ENCODE measurements at regions not wholly inside any gene's neighbourhood (a gene's known extent, or its start where the extent isn't known, plus 50 kb on each side); places are given as distances from the start of the nearest gene placed in this dataset.

GRCh38 chr2:224166654-224167053 is 127.6 kb upstream of the SERPINE2 start:
- Histone ChIP-seq H3K4me3 (no peak overlapping the region), H3K36me3 (no peaks in the 10 kb centered on the region), H3K27me3 (no peaks in the 10 kb centered on the region), H3K4me1 (no peaks in the 10 kb centered on the region), H2AFZ (replicated peaks) (no peak overlapping the region), H3F3A (ENCODE audit: low read depth) (no peaks in the 10 kb centered on the region), H3K4me2 (no peak overlapping the region), H3K79me2 (ENCODE audit: low read depth) (no peaks in the 10 kb centered on the region), H4K20me1 (ENCODE audit: low read depth) (no peaks in the 10 kb centered on the region), H3K9me3 (ENCODE audit: low read depth) (no peaks in the 10 kb centered on the region), H3K9ac (no peak overlapping the region), H3K27ac (no peak overlapping the region)
- no peak overlapping the region for H3K4me3 Mint-ChIP-seq
- no peak for DNase-seq (ENCODE audit: low spot score)
- H3K9me3 Mint-ChIP-seq: no peaks in the 10 kb centered on the region
- no peaks in the 10 kb centered on the region for H3K4me1 Mint-ChIP-seq
- H3K27me3 Mint-ChIP-seq (ENCODE audit: insufficient read depth, low read depth): peaks cover 6% of the 10 kb centered on the region
- no peaks in the 10 kb centered on the region for H3K36me3 Mint-ChIP-seq
- H3K27ac Mint-ChIP-seq: no peak overlapping the region
- TF ChIP-seq EZH2phosphoT487 (IDR thresholded peaks at IDR 0.05): no peak
- no peak for TF ChIP-seq EZH2 (IDR thresholded peaks at IDR 0.05)
- TF ChIP-seq, protein P1, sequence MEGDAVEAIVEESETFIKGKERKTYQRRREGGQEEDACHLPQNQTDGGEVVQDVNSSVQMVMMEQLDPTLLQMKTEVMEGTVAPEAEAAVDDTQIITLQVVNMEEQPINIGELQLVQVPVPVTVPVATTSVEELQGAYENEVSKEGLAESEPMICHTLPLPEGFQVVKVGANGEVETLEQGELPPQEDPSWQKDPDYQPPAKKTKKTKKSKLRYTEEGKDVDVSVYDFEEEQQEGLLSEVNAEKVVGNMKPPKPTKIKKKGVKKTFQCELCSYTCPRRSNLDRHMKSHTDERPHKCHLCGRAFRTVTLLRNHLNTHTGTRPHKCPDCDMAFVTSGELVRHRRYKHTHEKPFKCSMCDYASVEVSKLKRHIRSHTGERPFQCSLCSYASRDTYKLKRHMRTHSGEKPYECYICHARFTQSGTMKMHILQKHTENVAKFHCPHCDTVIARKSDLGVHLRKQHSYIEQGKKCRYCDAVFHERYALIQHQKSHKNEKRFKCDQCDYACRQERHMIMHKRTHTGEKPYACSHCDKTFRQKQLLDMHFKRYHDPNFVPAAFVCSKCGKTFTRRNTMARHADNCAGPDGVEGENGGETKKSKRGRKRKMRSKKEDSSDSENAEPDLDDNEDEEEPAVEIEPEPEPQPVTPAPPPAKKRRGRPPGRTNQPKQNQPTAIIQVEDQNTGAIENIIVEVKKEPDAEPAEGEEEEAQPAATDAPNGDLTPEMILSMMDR (IDR thresholded peaks at IDR 0.05): no peak

- no peaks in the 10 kb centered on the region for H3K4me1 Mint-ChIP-seq
- no peaks in the 10 kb centered on the region for H3K4me1 ChIP-seq
- H3K9me3 Mint-ChIP-seq: no peaks in the 10 kb centered on the region
- H4K20me1 ChIP-seq (ENCODE audit: low read depth): no peaks in the 10 kb centered on the region
- no peak overlapping the region for H3K4me2 ChIP-seq
- H3K79me2 ChIP-seq (ENCODE audit: low read depth): no peaks in the 10 kb centered on the region
- no peak overlapping the region for H2AFZ ChIP-seq (replicated peaks)
- H3K9me3 ChIP-seq (ENCODE audit: low read depth): no peaks in the 10 kb centered on the region
- no peaks in the 10 kb centered on the region for H3K36me3 Mint-ChIP-seq
- DNase-seq (ENCODE audit: low spot score): no peak
- no peak overlapping the region for H3K27ac ChIP-seq
- no peaks in the 10 kb centered on the region for H3K36me3 ChIP-seq
- H3K27ac Mint-ChIP-seq: no peak overlapping the region
- no peak overlapping the region for H3K9ac ChIP-seq
- H3K27me3 Mint-ChIP-seq (ENCODE audit: insufficient read depth, low read depth): peaks cover 6% of the 10 kb centered on the region
- no peak overlapping the region for H3K4me3 Mint-ChIP-seq
- H3K27me3 ChIP-seq: no peaks in the 10 kb centered on the region
- H3K4me3 ChIP-seq: no peak overlapping the region
- no peaks in the 10 kb centered on the region for H3F3A ChIP-seq (ENCODE audit: low read depth)
- TF ChIP-seq, protein P1 (IDR thresholded peaks at IDR 0.05): no peak
- no peak for TF ChIP-seq EZH2 (IDR thresholded peaks at IDR 0.05)
- TF ChIP-seq EZH2phosphoT487 (IDR thresholded peaks at IDR 0.05): no peak
These were observed 126.8 kb upstream of the SERPINE2 start for GRCh38 chr2:224165901-224166319.

GRCh38 chr2:224163566-224164307 is 124.7 kb upstream of the SERPINE2 start:
- Mint-ChIP-seq H3K27ac (no peak overlapping the region), H3K4me1 (no peaks in the 10 kb centered on the region), H3K36me3 (no peaks in the 10 kb centered on the region), H3K9me3 (no peaks in the 10 kb centered on the region), H3K27me3 (ENCODE audit: insufficient read depth, low read depth) (peaks cover 2% of the 10 kb centered on the region), H3K4me3 (no peak overlapping the region)
- no peaks in the 10 kb centered on the region for H3K79me2 ChIP-seq (ENCODE audit: low read depth)
- no peak for DNase-seq (ENCODE audit: low spot score)
- no peaks in the 10 kb centered on the region for H4K20me1 ChIP-seq (ENCODE audit: low read depth)
- no peaks in the 10 kb centered on the region for H3K4me1 ChIP-seq
- no peak overlapping the region for H3K4me3 ChIP-seq
- no peaks in the 10 kb centered on the region for H3F3A ChIP-seq (ENCODE audit: low read depth)
- H2AFZ ChIP-seq (replicated peaks): no peak overlapping the region
- H3K9me3 ChIP-seq (ENCODE audit: low read depth): no peaks in the 10 kb centered on the region
- H3K4me2 ChIP-seq: no peak overlapping the region
- H3K9ac ChIP-seq: no peak overlapping the region
- H3K27me3 ChIP-seq: no peaks in the 10 kb centered on the region
- TF ChIP-seq, protein P1 (IDR thresholded peaks at IDR 0.05): no peak
- TF ChIP-seq EZH2 (IDR thresholded peaks at IDR 0.05) (no peak), EZH2phosphoT487 (IDR thresholded peaks at IDR 0.05) (no peak)
- no peak overlapping the region for H3K27ac ChIP-seq
- no peaks in the 10 kb centered on the region for H3K36me3 ChIP-seq
